Spleen (tissue), 7 donors: ENCODE measurements at regions not wholly inside any gene's neighbourhood (a gene's known extent, or its start where the extent isn't known, plus 50 kb on each side); places are given as distances from the start of the nearest gene placed in this dataset.

Source experiments
- CTCF ChIP-seq, 11 experiments: fragments of 200-600 bp in 7 of 11; fragments of 450-650 bp in 4 of 11; sonication (generic) in 4 of 11; IDR thresholded peaks in 8 of 11; conservative IDR thresholded peaks in 3 of 11; 1 replicate in 7 of 11; 2 replicates in 4 of 11; pipeline versions ENCODE4 v1.4.0 to v1.8.0; 2016 to 2021; ENCODE audit warnings: antibody characterized with exemption in 11 of 11, inconsistent platforms in 4 of 11, mild to moderate bottlenecking in 1 of 11
- POLR2A ChIP-seq, 3 donors: fragments of 450-650 bp; IDR thresholded peaks; one replicate each; pipeline ENCODE4 v1.5.1; 2017; ENCODE audit warnings: antibody characterized with exemption in 3 of 3, mild to moderate bottlenecking in 1 of 3
- POLR2AphosphoS5 ChIP-seq, 3 donors: sonication (generic); formaldehyde crosslinking; IDR thresholded peaks; one replicate each; pipeline ENCODE4 v1.5.1; 2017; ENCODE audit warnings: antibody characterized with exemption in 3 of 3
- donor health status: DM: no; HTN: no; CAD: no; lungs with moderate emphysema.
- donor health status: DM: no; HTN: no; CAD: no.
- donor health status: DM: no; HTN: no; CAD: no.

GRCh38 chr2:8581601-8582041, 100.2 kb upstream of the ID2 start:
- no peak for TF ChIP-seq CTCF (IDR thresholded peaks at IDR 0.05 in 8 of 11, conservative IDR thresholded peaks at IDR 0.05 in 3 of 11)
- peak in 2 of 3 donors; percentile 27 to 42 for TF ChIP-seq POLR2AphosphoS5 (IDR thresholded peaks at IDR 0.05)
- TF ChIP-seq POLR2A (IDR thresholded peaks at IDR 0.05): no peak
